ENCODE measurements at regions not wholly inside any gene's neighbourhood (a gene's known extent, or its start where the extent isn't known, plus 50 kb on each side); places are given as distances from the start of the nearest gene placed in this dataset.

GRCh38 chr5:124303366-124303765 lies 443.1 kb downstream of the ZNF608 start:
- no peak for TF ChIP-seq CTCF (IDR thresholded peaks at IDR 0.05; ENCODE audit: insufficient read depth, low read depth, low read length)
- ChIA-PET CTCF (interaction anchor here (0.6 to 0.7 kb wide), 2 partner anchors 12 to 295 kb away, joined by 3 read pairs; no protein-coding TSS in a partner anchor), POLR2A (no interaction called here)
- DNase-seq (ENCODE audit: low read depth): no peak
- H3K4me3 ChIP-seq (ENCODE audit: low read depth, low read length): no peak overlapping the region
- no peaks in the 10 kb centered on the region for H3K27me3 ChIP-seq (ENCODE audit: control insufficient read depth, insufficient read depth, low read length)
- no peaks in the 10 kb centered on the region for H3K36me3 ChIP-seq (ENCODE audit: control insufficient read depth, insufficient read depth, low read length)

- ChIA-PET CTCF (no interaction called here), POLR2A (no interaction called here)
- no peak for DNase-seq (ENCODE audit: low read depth)
- Histone ChIP-seq H3K36me3 (ENCODE audit: control insufficient read depth, insufficient read depth, low read length) (no peaks in the 10 kb centered on the region), H3K27me3 (ENCODE audit: control insufficient read depth, insufficient read depth, low read length) (no peaks in the 10 kb centered on the region), H3K4me3 (ENCODE audit: low read depth, low read length) (no peak overlapping the region)
- no peak for TF ChIP-seq CTCF (IDR thresholded peaks at IDR 0.05; ENCODE audit: insufficient read depth, low read depth, low read length)
Observed at GRCh38 chr5:124302533-124302932, 443.9 kb downstream of the ZNF608 start.

- Histone ChIP-seq H3K4me3 (ENCODE audit: low read depth, low read length) (no peak overlapping the region), H3K27me3 (ENCODE audit: control insufficient read depth, insufficient read depth, low read length) (no peaks in the 10 kb centered on the region), H3K36me3 (ENCODE audit: control insufficient read depth, insufficient read depth, low read length) (no peaks in the 10 kb centered on the region)
- no peak for TF ChIP-seq CTCF (IDR thresholded peaks at IDR 0.05; ENCODE audit: insufficient read depth, low read depth, low read length)
- ChIA-PET CTCF (no interaction called here), POLR2A (no interaction called here)
- DNase-seq (ENCODE audit: low read depth): no peak
Observed at GRCh38 chr5:124301850-124302249, 444.6 kb downstream of the ZNF608 start.

GRCh38 chr5:124300815-124301621 lies 445.4 kb downstream of the ZNF608 start:
- Histone ChIP-seq H3K27me3 (ENCODE audit: control insufficient read depth, insufficient read depth, low read length) (no peaks in the 10 kb centered on the region), H3K36me3 (ENCODE audit: control insufficient read depth, insufficient read depth, low read length) (no peaks in the 10 kb centered on the region), H3K4me3 (ENCODE audit: low read depth, low read length) (no peak overlapping the region)
- no peak for TF ChIP-seq CTCF (IDR thresholded peaks at IDR 0.05; ENCODE audit: insufficient read depth, low read depth, low read length)
- DNase-seq (ENCODE audit: low read depth): no peak
- POLR2A ChIA-PET: no interaction called here
- CTCF ChIA-PET: no interaction called here

- H3K4me3 ChIP-seq (ENCODE audit: low read depth, low read length): no peak overlapping the region
- no peak for TF ChIP-seq CTCF (IDR thresholded peaks at IDR 0.05; ENCODE audit: insufficient read depth, low read depth, low read length)
- H3K36me3 ChIP-seq (ENCODE audit: control insufficient read depth, insufficient read depth, low read length): no peaks in the 10 kb centered on the region
- H3K27me3 ChIP-seq (ENCODE audit: control insufficient read depth, insufficient read depth, low read length): no peaks in the 10 kb centered on the region
- POLR2A ChIA-PET: no interaction called here
- CTCF ChIA-PET: no interaction called here
- no peak for DNase-seq (ENCODE audit: low read depth)
Observed at GRCh38 chr5:124297826-124298225, 448.6 kb downstream of the ZNF608 start.
